ENCODE measurements at regions not wholly inside any gene's neighbourhood (a gene's known extent, or its start where the extent isn't known, plus 50 kb on each side); places are given as distances from the start of the nearest gene placed in this dataset.

DNA sequence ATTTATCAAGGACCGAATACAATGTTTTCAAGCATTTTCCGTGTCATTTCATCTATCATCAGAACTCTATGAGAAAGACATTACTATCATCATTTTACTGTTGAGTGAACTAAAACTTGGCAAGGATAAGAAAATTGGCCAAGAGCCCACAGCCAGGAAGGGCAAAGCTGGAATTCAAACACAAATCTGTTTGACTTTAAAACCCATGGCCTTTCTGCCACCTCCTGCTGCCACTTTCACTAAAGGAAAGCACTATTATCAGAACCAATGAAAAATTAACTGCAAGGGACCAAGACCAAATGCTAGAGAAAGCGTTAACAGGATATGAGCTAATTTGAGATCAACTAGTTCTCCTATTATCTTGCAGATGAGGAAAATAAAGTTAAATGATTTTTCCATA is 2759.2 kb downstream of the ARAP2 start:
- TF ChIP-seq, protein P1, sequence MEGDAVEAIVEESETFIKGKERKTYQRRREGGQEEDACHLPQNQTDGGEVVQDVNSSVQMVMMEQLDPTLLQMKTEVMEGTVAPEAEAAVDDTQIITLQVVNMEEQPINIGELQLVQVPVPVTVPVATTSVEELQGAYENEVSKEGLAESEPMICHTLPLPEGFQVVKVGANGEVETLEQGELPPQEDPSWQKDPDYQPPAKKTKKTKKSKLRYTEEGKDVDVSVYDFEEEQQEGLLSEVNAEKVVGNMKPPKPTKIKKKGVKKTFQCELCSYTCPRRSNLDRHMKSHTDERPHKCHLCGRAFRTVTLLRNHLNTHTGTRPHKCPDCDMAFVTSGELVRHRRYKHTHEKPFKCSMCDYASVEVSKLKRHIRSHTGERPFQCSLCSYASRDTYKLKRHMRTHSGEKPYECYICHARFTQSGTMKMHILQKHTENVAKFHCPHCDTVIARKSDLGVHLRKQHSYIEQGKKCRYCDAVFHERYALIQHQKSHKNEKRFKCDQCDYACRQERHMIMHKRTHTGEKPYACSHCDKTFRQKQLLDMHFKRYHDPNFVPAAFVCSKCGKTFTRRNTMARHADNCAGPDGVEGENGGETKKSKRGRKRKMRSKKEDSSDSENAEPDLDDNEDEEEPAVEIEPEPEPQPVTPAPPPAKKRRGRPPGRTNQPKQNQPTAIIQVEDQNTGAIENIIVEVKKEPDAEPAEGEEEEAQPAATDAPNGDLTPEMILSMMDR (conservative IDR thresholded peaks at IDR 0.05; ENCODE audit: low read depth, low read length) = no peak
- TF ChIP-seq EZH2 (IDR thresholded peaks at IDR 0.05; ENCODE audit: low read length, unreplicated experiment) (no peak), EZH2phosphoT487 (IDR thresholded peaks at IDR 0.05; ENCODE audit: borderline replicate concordance, low read length) (no peak)
